MM.1S (cell line): ENCODE measurements at regions not wholly inside any gene's neighbourhood (a gene's known extent, or its start where the extent isn't known, plus 50 kb on each side); places are given as distances from the start of the nearest gene placed in this dataset.

ENCODE experiments used
- DNase-seq: peaks from one replicate; pipeline ENCODE4 v3.0.0-alpha.2; 2015
- H2AFZ ChIP-seq: fragments of 300-600 bp; sonication (generic); 2 replicates; pipeline ENCODE4 v1.6.0; 2016; ENCODE audit warnings: antibody characterized with exemption, low read length
- H3F3A ChIP-seq: fragments of 300-600 bp; sonication (generic); 2 replicates; pipeline ENCODE4 v1.6.1; 2016; ENCODE audit warnings: mild to moderate bottlenecking, antibody characterized with exemption, low read length, moderate library complexity, mixed read lengths; ENCODE audit not compliant: insufficient read depth
- H3K27ac ChIP-seq: fragments of 300-600 bp; sonication (generic); 2 replicates; pipeline ENCODE4 v1.5.1; 2016; ENCODE audit warnings: mild to moderate bottlenecking, low read length
- H3K27me3 ChIP-seq: fragments of 300-600 bp; sonication (generic); replicated peaks from 2 replicates; pipeline ENCODE4 v1.6.0; 2016; ENCODE audit warnings: low read length; ENCODE audit not compliant: insufficient read depth
- H3K36me3 ChIP-seq: fragments of 300-600 bp; sonication (generic); replicated peaks from 2 replicates; pipeline ENCODE4 v1.6.1; 2016; ENCODE audit warnings: mild to moderate bottlenecking, low read length, mixed read lengths; ENCODE audit not compliant: insufficient read depth
- H3K4me1 ChIP-seq: fragments of 300-600 bp; sonication (generic); 2 replicates; pipeline ENCODE4 v1.6.1; 2016; ENCODE audit warnings: low read length, mixed read lengths
- H3K4me2 ChIP-seq: fragments of 300-600 bp; sonication (generic); 2 replicates; pipeline ENCODE4 v1.6.0; 2016; ENCODE audit warnings: low read depth, low read length
- H3K4me3 ChIP-seq: fragments of 300-600 bp; sonication (generic); 2 replicates; pipeline ENCODE4 v1.5.1; 2016; ENCODE audit warnings: low read length, mixed read lengths
- H3K79me2 ChIP-seq: fragments of 300-600 bp; sonication (generic); 2 replicates; pipeline ENCODE4 v1.6.1; 2016; ENCODE audit warnings: mixed run types, low read length, mixed read lengths
- H3K9ac ChIP-seq: fragments of 300-600 bp; sonication (generic); 2 replicates; pipeline ENCODE4 v1.6.1; 2016; ENCODE audit warnings: low read length, mixed read lengths
- H3K9me2 ChIP-seq: fragments of 300-600 bp; sonication (generic); replicated peaks from 2 replicates; pipeline ENCODE4 v1.6.1; 2016; ENCODE audit warnings: mild to moderate bottlenecking, low read length, mixed read lengths; ENCODE audit not compliant: insufficient read depth
- H3K9me3 ChIP-seq: fragments of 300-600 bp; sonication (generic); replicated peaks from 2 replicates; pipeline ENCODE4 v1.6.1; 2016; ENCODE audit warnings: mild to moderate bottlenecking, low read length, mixed read lengths; ENCODE audit not compliant: insufficient read depth
- H4K20me1 ChIP-seq: fragments of 300-600 bp; sonication (generic); 2 replicates; pipeline ENCODE4 v1.6.1; 2016; ENCODE audit warnings: mild to moderate bottlenecking, low read length, moderate library complexity, mixed read lengths; ENCODE audit not compliant: insufficient read depth
- EZH2 ChIP-seq: fragments of 300-600 bp; sonication (generic); optimal IDR thresholded peaks from 2 replicates; pipeline ENCODE3; 2017; ENCODE audit warnings: low read depth, mild to moderate bottlenecking, antibody characterized with exemption, low read length, mixed read lengths
- EZH2phosphoT487 ChIP-seq: fragments of 300-600 bp; sonication (generic); IDR thresholded peaks from 2 replicates; pipeline ENCODE4 v1.6.1; 2018; ENCODE audit warnings: antibody characterized with exemption, low read length
- TF ChIP-seq, protein P1 (sequence below): fragments of 300-600 bp; sonication (generic); IDR thresholded peaks from 2 replicates; pipeline ENCODE4 v1.5.1; 2016; ENCODE audit warnings: antibody characterized with exemption, low read length, mixed read lengths

DNA sequence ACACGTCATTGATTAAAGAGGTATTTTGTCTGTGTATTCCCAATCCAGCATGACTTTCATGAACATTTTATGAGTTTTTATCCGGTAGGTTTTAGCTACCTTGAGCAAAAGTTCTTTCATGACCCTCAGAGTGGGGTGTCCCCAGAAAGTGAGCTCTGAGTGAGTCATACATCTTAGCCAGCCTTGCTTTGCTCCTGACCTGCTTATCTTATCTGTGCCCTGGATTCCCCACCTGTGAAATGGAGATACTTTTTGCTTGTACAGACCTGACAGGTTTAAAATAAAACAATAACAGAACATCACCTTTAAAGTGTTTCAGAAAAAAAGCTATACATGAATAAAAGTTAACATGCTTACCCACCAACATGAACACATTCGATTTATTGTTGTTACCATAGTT lies 202.8 kb upstream of the SOX5 start:
- no peak overlapping the region for H3K4me3 ChIP-seq
- no peaks in the 10 kb centered on the region for H3K9me3 ChIP-seq
- no peaks in the 10 kb centered on the region for H3K9me2 ChIP-seq
- H4K20me1 ChIP-seq, result no peaks in the 10 kb centered on the region
- no peaks in the 10 kb centered on the region for H3F3A ChIP-seq
- H3K4me1 ChIP-seq, result no peaks in the 10 kb centered on the region
- no peak overlapping the region for H3K9ac ChIP-seq
- H3K79me2 ChIP-seq, result no peaks in the 10 kb centered on the region
- H3K4me2 ChIP-seq, result no peak overlapping the region
- H2AFZ ChIP-seq, result no peak overlapping the region
- TF ChIP-seq EZH2 (no peak), EZH2phosphoT487 (no peak)
- TF ChIP-seq, protein P1, sequence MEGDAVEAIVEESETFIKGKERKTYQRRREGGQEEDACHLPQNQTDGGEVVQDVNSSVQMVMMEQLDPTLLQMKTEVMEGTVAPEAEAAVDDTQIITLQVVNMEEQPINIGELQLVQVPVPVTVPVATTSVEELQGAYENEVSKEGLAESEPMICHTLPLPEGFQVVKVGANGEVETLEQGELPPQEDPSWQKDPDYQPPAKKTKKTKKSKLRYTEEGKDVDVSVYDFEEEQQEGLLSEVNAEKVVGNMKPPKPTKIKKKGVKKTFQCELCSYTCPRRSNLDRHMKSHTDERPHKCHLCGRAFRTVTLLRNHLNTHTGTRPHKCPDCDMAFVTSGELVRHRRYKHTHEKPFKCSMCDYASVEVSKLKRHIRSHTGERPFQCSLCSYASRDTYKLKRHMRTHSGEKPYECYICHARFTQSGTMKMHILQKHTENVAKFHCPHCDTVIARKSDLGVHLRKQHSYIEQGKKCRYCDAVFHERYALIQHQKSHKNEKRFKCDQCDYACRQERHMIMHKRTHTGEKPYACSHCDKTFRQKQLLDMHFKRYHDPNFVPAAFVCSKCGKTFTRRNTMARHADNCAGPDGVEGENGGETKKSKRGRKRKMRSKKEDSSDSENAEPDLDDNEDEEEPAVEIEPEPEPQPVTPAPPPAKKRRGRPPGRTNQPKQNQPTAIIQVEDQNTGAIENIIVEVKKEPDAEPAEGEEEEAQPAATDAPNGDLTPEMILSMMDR, result no peak
- H3K27me3 ChIP-seq, result no peaks in the 10 kb centered on the region
- H3K27ac ChIP-seq, result no peak overlapping the region
- DNase-seq, result no peak
- H3K36me3 ChIP-seq, result no peaks in the 10 kb centered on the region

DNA sequence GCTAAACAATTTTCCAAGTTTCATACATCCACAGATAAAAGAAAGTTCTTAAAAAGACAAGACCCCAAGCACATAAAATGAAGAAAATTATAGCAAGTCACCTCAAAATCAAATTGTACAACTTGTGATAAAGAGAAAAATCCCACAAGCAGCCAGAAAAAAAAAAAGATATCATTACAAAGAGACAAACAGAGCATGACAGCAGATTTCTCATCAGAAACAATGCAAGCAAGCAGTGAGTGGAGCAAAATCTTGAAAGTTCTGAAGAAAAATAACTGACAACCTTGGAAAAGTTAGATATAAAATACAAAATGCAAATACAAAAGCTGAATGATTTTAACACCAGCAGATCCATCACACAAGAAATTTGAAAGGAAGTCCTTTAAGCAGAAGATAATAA lies 194.5 kb upstream of the SOX5 start:
- Histone ChIP-seq H3K27ac (no peak overlapping the region), H3K9me3 (no peaks in the 10 kb centered on the region), H3K4me3 (no peak overlapping the region), H3K79me2 (no peaks in the 10 kb centered on the region), H3K36me3 (no peaks in the 10 kb centered on the region), H3K9ac (no peak overlapping the region), H3F3A (no peaks in the 10 kb centered on the region), H3K27me3 (no peaks in the 10 kb centered on the region), H3K9me2 (no peaks in the 10 kb centered on the region), H3K4me1 (no peaks in the 10 kb centered on the region), H2AFZ (no peak overlapping the region), H4K20me1 (no peaks in the 10 kb centered on the region), H3K4me2 (no peak overlapping the region)
- TF ChIP-seq EZH2phosphoT487, result no peak
- TF ChIP-seq, protein P1, result no peak
- no peak for TF ChIP-seq EZH2
- DNase-seq, result no peak

DNA sequence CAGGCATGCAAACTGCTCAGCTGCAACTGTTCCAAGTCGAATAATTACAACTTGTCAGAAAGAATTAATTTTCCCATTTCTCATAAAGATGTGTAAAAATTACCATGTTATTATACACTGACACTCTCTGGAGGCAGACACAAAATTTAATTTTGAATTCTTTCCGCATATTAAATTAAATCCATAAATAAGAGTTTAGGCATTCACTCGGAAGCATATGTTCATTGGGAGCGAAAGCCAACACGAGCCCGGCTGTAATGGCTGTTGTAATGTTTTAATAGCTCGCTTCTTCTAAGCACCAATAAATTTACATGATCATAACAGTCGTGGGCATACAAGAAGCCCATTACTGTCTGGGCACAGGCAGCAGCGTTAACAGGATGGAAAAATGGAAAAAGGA lies 189.6 kb upstream of the SOX5 start:
- TF ChIP-seq, protein P1, result no peak
- TF ChIP-seq EZH2phosphoT487 (no peak), EZH2 (no peak)
- no peak overlapping the region for H3K9ac ChIP-seq

More for the DNA sequence above, 189.6 kb upstream of the SOX5 start:
- Histone ChIP-seq H3K9me2 (no peaks in the 10 kb centered on the region), H3K9me3 (no peaks in the 10 kb centered on the region), H3K36me3 (no peaks in the 10 kb centered on the region), H3K4me3 (no peak overlapping the region), H3K79me2 (no peaks in the 10 kb centered on the region), H4K20me1 (no peaks in the 10 kb centered on the region), H2AFZ (no peak overlapping the region), H3K27ac (no peak overlapping the region), H3K4me1 (no peaks in the 10 kb centered on the region), H3K4me2 (no peak overlapping the region), H3F3A (no peaks in the 10 kb centered on the region), H3K27me3 (no peaks in the 10 kb centered on the region)
- DNase-seq, result no peak
